GM13976 (cell line): ENCODE measurements at regions not wholly inside any gene's neighbourhood (a gene's known extent, or its start where the extent isn't known, plus 50 kb on each side); places are given as distances from the start of the nearest gene placed in this dataset.

Experiments
- DNase-seq: peaks from one replicate; pipeline ENCODE4 v3.0.0; 2012; ENCODE audit warnings: low spot score
- in situ Hi-C: fragments of 300-500 bp; cut with MboI; formaldehyde crosslinking; loops from one replicate; pipeline ENCODE4 v1.12.0; 2022; ENCODE audit warnings: low sequenced_read_pairs, mixed read lengths, inconsistent platforms; ENCODE audit not compliant: unreplicated experiment
- TF ChIP-seq, protein P1 (sequence below): IDR thresholded peaks from 2 replicates; pipeline ENCODE4 v1.5.1; 2012; ENCODE audit warnings: borderline replicate concordance, mild to moderate bottlenecking; ENCODE audit not compliant: insufficient read depth; ENCODE audit errors: extremely low read depth, missing control alignments, control extremely low read depth

DNA sequence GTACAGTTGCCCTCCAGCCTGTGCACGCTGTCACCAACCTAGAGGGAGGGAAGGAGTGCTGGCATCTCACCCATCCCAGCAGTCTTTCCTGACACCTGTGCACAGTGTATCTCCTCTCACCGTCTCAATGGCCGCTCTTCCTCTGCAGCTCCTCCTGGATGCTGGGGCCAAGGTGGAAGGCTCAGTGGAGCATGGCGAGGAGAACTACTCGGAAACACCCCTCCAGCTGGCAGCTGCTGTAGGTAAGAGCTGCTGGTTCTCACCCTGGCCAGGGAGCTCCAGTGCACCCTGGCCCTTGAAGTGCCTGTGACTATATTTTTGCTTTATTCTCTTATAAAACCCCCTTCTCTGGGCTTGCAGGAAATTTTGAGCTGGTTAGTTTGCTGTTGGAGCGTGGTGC, 68.7 kb upstream of the PWP1 start:
- TF ChIP-seq, protein P1, sequence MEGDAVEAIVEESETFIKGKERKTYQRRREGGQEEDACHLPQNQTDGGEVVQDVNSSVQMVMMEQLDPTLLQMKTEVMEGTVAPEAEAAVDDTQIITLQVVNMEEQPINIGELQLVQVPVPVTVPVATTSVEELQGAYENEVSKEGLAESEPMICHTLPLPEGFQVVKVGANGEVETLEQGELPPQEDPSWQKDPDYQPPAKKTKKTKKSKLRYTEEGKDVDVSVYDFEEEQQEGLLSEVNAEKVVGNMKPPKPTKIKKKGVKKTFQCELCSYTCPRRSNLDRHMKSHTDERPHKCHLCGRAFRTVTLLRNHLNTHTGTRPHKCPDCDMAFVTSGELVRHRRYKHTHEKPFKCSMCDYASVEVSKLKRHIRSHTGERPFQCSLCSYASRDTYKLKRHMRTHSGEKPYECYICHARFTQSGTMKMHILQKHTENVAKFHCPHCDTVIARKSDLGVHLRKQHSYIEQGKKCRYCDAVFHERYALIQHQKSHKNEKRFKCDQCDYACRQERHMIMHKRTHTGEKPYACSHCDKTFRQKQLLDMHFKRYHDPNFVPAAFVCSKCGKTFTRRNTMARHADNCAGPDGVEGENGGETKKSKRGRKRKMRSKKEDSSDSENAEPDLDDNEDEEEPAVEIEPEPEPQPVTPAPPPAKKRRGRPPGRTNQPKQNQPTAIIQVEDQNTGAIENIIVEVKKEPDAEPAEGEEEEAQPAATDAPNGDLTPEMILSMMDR: no peak
- in situ Hi-C loops: loop anchor here (25.0 kb wide), 1 partner anchor 205 kb away; no protein-coding TSS in a partner anchor
- DNase-seq: no peak

DNA sequence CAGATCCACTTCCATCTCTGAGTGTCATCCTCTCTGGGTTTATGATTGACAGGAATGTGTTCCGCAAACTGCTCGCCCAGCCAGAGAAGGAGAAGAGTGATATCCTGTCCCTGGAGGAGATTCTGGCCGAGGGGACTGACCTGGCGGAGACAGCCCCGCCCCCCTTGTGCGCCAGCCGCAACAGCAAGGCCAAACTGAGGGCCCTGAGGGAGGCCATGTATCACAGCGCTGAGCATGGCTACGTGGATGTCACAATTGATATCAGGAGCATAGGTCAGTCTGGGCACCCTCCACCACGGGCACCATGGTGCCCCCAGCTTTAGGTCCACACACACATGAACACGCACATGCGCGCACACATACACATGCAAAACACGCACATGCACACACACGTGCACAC, 67.5 kb upstream of the PWP1 start:
- DNase-seq: no peak
- in situ Hi-C loops: loop anchor here (25.0 kb wide), 1 partner anchor 206 kb away; no protein-coding TSS in a partner anchor
- TF ChIP-seq, protein P1: no peak

DNA sequence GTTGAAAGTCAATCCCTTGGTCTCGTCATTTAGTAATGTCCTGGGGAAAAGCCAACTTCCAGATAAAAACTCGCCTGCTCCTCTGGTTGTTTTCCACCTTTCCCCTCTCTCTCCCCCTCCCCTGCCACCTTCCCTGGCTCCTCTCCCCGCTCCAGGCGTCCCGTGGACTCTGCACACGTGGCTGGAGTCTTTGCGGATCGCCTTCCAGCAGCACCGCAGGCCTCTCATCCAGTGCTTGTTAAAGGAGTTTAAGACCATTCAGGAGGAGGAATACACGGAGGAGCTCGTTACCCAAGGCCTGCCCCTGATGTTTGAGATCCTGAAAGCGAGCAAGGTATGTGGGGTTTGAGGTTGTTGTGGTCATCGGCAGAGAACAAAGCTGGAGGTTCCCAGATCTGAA, 65.8 kb upstream of the PWP1 start:
- in situ Hi-C loops: loop anchor here (25.0 kb wide), 1 partner anchor 208 kb away; no protein-coding TSS in a partner anchor
- TF ChIP-seq, protein P1: no peak
- DNase-seq: no peak

DNA sequence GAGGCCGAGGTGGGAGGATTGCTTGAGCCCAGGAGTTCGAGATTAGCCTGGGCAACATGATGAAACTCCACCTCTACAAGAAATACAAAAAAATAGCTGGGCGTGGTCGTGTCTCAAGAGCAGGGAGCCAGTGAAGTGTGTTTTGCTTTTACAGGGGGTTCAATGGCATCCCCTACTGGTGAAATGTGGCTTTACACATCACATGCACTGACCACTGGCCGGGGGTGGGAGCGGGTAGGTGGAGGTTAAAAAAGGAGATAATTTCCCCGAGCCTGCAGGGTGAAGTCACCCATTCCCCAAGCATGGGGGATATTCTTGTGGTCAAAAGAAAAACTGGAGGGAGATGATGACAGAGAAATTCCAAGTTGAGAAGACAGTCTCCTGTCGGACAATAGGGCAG, 63.6 kb upstream of the PWP1 start:
- DNase-seq: peak; percentile 48
- in situ Hi-C loops: loop anchor here (25.0 kb wide), 1 partner anchor 210 kb away; no protein-coding TSS in a partner anchor
- TF ChIP-seq, protein P1: peak; percentile 45

DNA sequence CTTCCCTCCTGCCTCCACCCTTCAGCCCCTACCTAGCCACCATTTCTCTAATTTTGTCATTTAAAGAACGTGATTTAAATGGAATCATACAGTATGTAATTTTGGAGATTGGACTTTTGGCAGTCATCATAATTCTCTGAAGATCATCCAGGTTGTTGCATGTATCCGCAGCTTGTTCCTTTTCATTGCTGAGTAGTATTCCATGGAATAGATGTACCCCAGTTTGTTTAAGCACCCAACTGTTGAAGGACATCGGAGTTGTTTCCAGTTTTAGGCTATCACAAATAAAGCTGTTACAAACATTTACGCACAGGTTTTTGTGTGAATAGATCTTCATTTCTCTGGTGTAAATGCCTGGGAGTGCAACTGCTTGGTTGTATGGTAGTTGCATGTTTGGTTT, 61.1 kb upstream of the PWP1 start:
- in situ Hi-C loops: loop anchor here (25.0 kb wide), 1 partner anchor 212 kb away; no protein-coding TSS in a partner anchor

DNA sequence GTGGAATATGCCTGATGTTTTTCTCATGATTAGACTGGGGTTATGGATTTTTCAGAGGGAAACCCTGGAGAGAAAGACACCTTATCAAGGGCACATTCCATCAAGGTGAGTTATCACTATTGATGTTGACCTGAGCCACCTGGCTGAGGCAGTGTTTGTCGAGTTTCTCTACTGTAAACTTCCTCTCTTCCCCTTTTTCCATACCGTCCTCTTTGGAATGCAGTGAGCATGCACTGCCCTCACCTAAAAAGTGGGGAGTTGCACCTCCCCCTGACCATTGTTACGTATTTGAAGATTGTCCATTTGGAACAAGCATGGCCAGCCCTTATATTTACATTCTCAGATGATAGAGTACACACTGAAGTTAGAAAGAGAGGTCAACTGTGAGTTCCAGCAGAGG, 53.9 kb upstream of the PWP1 start:
- no peak for DNase-seq
- TF ChIP-seq, protein P1: no peak
- in situ Hi-C loops: no loop called here

More for the DNA sequence above, 61.1 kb upstream of the PWP1 start:
- TF ChIP-seq, protein P1: no peak
- no peak for DNase-seq
